Nephron progenitor cell (in vitro differentiated cells): ENCODE measurements at regions not wholly inside any gene's neighbourhood (a gene's known extent, or its start where the extent isn't known, plus 50 kb on each side); places are given as distances from the start of the nearest gene placed in this dataset.

Source experiments
- DNase-seq: peaks from one replicate; pipeline ENCODE4 v3.0.0; 2021
- H3K27ac Mint-ChIP-seq: 2 replicates; pipeline ENCODE4 v1.8.0; 2021; ENCODE audit warnings: mild to moderate bottlenecking, moderate library complexity, mixed read lengths
- H3K27me3 Mint-ChIP-seq: 2 replicates; pipeline ENCODE4 v1.8.0; 2021; ENCODE audit warnings: mild to moderate bottlenecking, low read depth, mixed read lengths; ENCODE audit not compliant: poor library complexity
- H3K36me3 Mint-ChIP-seq: 2 replicates; pipeline ENCODE4 v1.8.0; 2021; ENCODE audit warnings: low read depth, mixed read lengths
- H3K4me1 Mint-ChIP-seq: 2 replicates; pipeline ENCODE4 v1.8.0; 2021; ENCODE audit warnings: mixed read lengths
- H3K4me3 Mint-ChIP-seq: 2 replicates; pipeline ENCODE4 v1.8.0; 2021; ENCODE audit warnings: mild to moderate bottlenecking, moderate library complexity, mixed read lengths
- H3K9me3 Mint-ChIP-seq: 2 replicates; pipeline ENCODE4 v1.8.0; 2021; ENCODE audit warnings: mild to moderate bottlenecking, moderate library complexity, mixed read lengths
- CTCF ChIP-seq: fragments of 200-600 bp; sonication (generic); IDR thresholded peaks from 2 replicates; pipeline ENCODE4 v1.5.0; 2021; ENCODE audit warnings: antibody characterized with exemption

GRCh38 chr2:198441246-198441645, 636.9 kb downstream of the PLCL1 start:
- H3K27me3 Mint-ChIP-seq = peaks cover 6% of the 10 kb centered on the region
- TF ChIP-seq CTCF = no peak
- H3K27ac Mint-ChIP-seq = no peak overlapping the region
- no peaks in the 10 kb centered on the region for H3K4me1 Mint-ChIP-seq
- no peaks in the 10 kb centered on the region for H3K36me3 Mint-ChIP-seq
- no peaks in the 10 kb centered on the region for H3K9me3 Mint-ChIP-seq
- H3K4me3 Mint-ChIP-seq = no peak overlapping the region
- no peak for DNase-seq

- peaks cover 6% of the 10 kb centered on the region for H3K27me3 Mint-ChIP-seq
- H3K4me1 Mint-ChIP-seq = no peaks in the 10 kb centered on the region
- H3K4me3 Mint-ChIP-seq = no peak overlapping the region
- H3K9me3 Mint-ChIP-seq = no peaks in the 10 kb centered on the region
- no peak overlapping the region for H3K27ac Mint-ChIP-seq
- no peak for TF ChIP-seq CTCF
- DNase-seq = no peak
- no peaks in the 10 kb centered on the region for H3K36me3 Mint-ChIP-seq
These were observed 636.4 kb downstream of the PLCL1 start for GRCh38 chr2:198440833-198441232.

DNA sequence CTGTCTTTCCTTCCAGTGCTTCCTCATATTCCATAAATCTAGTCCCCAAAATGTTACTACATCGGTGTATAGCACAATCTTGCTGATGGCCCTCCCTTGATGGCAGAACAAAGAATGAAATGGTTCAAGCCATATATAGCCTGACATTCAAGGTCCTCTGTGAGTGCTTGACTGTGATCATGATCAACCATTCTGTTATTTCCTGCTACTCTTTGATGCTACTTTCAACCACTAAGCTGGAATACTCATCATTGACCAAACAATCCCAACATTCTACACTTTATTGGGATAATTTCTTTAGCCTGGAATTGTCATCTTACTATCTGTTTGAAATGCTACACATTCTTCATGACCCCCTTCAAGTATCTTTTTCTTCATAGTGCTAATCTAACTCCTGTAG, 633.9 kb downstream of the PLCL1 start:
- H3K36me3 Mint-ChIP-seq = no peaks in the 10 kb centered on the region
- H3K27me3 Mint-ChIP-seq = peaks cover 6% of the 10 kb centered on the region
- DNase-seq = no peak
- H3K9me3 Mint-ChIP-seq = no peaks in the 10 kb centered on the region
- no peak overlapping the region for H3K27ac Mint-ChIP-seq
- no peak for TF ChIP-seq CTCF
- H3K4me3 Mint-ChIP-seq = no peak overlapping the region
- H3K4me1 Mint-ChIP-seq = peaks cover 2% of the 10 kb centered on the region

DNA sequence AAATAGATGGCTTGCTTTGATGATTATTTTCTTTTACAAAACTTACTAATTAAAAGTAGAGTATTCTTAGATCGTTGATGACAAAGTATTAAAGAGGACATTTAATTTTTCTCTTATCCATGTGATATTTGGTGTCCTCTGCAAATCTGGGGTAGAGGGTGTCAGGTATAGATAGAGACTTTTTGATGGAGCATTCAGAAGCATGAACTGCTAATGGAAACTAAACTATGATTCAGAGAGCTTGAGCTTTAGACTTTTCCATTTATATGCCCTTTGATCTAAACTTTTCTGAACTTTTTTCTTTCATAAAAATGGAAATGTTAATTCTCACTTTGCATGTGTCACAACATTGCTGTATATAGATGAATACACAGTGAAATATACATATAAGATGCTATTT, 619.7 kb downstream of the PLCL1 start:
- Mint-ChIP-seq H3K4me1 (no peaks in the 10 kb centered on the region), H3K9me3 (no peaks in the 10 kb centered on the region), H3K27me3 (peaks cover 3% of the 10 kb centered on the region), H3K27ac (no peak overlapping the region), H3K4me3 (no peak overlapping the region), H3K36me3 (no peaks in the 10 kb centered on the region)
- no peak for DNase-seq
- TF ChIP-seq CTCF = no peak

- DNase-seq = no peak
- Mint-ChIP-seq H3K27ac (no peak overlapping the region), H3K27me3 (no peaks in the 10 kb centered on the region), H3K4me3 (no peak overlapping the region), H3K9me3 (no peaks in the 10 kb centered on the region), H3K4me1 (no peaks in the 10 kb centered on the region), H3K36me3 (no peaks in the 10 kb centered on the region)
- no peak for TF ChIP-seq CTCF
These were observed 613.4 kb downstream of the PLCL1 start for GRCh38 chr2:198417836-198418235.

DNA sequence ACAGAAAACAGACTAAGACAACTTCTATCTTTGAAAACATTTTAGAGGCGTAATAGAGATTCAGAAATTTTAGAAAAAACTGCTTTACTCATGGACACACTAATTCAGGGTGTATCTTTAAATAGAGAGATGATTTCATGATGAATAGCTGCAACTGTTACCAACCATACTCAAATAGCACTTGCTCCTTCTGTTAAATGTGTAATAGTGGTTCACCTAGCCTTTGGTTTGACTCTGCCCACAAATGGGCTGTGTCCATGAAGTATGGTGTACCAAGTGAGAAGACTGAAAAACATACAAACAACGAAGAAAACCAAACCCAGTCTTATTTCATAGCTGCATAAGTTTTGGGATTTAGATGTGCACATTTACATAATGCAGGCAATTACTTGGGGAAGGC, 610.6 kb downstream of the PLCL1 start:
- Mint-ChIP-seq H3K27me3 (no peaks in the 10 kb centered on the region), H3K4me1 (no peaks in the 10 kb centered on the region), H3K4me3 (no peak overlapping the region), H3K36me3 (no peaks in the 10 kb centered on the region), H3K27ac (no peak overlapping the region), H3K9me3 (no peaks in the 10 kb centered on the region)
- no peak for DNase-seq
- TF ChIP-seq CTCF = no peak
